ENCODE measurements at regions not wholly inside any gene's neighbourhood (a gene's known extent, or its start where the extent isn't known, plus 50 kb on each side); places are given as distances from the start of the nearest gene placed in this dataset.

DNA sequence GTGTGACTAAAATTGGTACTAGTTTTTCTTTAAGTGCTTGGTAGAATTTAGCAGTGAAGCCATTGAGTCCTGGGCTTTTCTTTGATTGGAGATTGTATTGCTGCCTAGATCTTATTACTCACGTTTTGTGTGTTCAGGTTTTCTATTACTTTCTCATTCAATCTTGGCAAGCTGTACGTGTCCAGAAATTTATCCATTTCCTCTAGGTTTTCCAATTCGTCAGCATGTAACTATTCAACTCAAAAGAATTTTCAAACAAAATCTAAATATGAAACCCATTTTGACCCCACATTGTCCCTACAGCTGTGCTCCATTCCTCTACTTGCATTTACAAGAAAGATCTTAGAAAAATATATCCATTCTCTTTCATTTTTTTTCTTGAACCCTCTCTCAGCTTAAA is 1613.4 kb upstream of the SEL1L start:
- no peak overlapping the region for H3K27ac ChIP-seq (ENCODE audit: low read depth in 1 of 2, low read length in 1 of 2)
- 68 to 80% methylated on average over 3 of the region's 3 CpGs for WGBS, 2 donors
- TF ChIP-seq, protein P1, sequence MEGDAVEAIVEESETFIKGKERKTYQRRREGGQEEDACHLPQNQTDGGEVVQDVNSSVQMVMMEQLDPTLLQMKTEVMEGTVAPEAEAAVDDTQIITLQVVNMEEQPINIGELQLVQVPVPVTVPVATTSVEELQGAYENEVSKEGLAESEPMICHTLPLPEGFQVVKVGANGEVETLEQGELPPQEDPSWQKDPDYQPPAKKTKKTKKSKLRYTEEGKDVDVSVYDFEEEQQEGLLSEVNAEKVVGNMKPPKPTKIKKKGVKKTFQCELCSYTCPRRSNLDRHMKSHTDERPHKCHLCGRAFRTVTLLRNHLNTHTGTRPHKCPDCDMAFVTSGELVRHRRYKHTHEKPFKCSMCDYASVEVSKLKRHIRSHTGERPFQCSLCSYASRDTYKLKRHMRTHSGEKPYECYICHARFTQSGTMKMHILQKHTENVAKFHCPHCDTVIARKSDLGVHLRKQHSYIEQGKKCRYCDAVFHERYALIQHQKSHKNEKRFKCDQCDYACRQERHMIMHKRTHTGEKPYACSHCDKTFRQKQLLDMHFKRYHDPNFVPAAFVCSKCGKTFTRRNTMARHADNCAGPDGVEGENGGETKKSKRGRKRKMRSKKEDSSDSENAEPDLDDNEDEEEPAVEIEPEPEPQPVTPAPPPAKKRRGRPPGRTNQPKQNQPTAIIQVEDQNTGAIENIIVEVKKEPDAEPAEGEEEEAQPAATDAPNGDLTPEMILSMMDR (IDR thresholded peaks at IDR 0.05; ENCODE audit: control extremely low read depth, extremely low read depth): no peak
- no peak for DNase-seq
- H3K9ac ChIP-seq (ENCODE audit: insufficient read depth in 1 of 2, low read length in 2 of 2): no peak overlapping the region
- no peaks in the 10 kb centered on the region for H3K27me3 ChIP-seq (ENCODE audit: control insufficient read depth in 3 of 3, insufficient read depth in 3 of 3, low read length in 2 of 3)
- H3K36me3 ChIP-seq (ENCODE audit: control insufficient read depth in 4 of 4, insufficient read depth in 4 of 4, low read length in 4 of 4): no peaks in the 10 kb centered on the region
- ATAC-seq (ENCODE audit: insufficient read depth, low FRiP score): no peak
- no peaks in the 10 kb centered on the region for H3K4me1 ChIP-seq (ENCODE audit: control insufficient read depth in 5 of 5, insufficient read depth in 5 of 5, low read length in 5 of 5)
- no peaks in the 10 kb centered on the region for H3K9me3 ChIP-seq (ENCODE audit: control insufficient read depth in 4 of 4, insufficient read depth in 3 of 4, low read length in 3 of 4)
- no peak overlapping the region for H3K4me3 ChIP-seq

DNA sequence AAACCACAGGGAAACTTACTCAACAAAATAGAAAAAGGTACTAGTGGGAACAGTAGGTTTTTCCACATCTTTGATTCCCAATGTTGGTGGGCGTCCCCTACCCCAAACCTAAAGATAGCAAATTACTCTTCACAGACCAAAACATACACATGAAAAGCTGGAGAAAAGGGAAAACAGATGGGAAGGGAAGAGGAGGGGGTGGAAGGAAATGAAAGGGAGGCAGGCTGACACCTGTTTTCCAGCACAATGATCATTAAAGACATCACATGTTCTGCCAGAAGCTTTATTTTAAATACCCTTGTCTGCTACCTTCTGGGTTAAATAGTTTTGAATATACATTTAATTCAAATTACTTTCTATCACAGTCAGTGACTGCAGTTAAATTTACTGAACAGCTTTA is 1617.9 kb upstream of the SEL1L start:
- WGBS, 2 donors: 71 to 81% methylated on average over 1 of the region's 1 CpG
- no peak overlapping the region for H3K9ac ChIP-seq (ENCODE audit: insufficient read depth in 1 of 2, low read length in 2 of 2)
- no peak overlapping the region for H3K27ac ChIP-seq (ENCODE audit: low read depth in 1 of 2, low read length in 1 of 2)
- DNase-seq: no peak
- H3K4me3 ChIP-seq: no peak overlapping the region
- ATAC-seq (ENCODE audit: insufficient read depth, low FRiP score): no peak
- no peaks in the 10 kb centered on the region for H3K27me3 ChIP-seq (ENCODE audit: control insufficient read depth in 3 of 3, insufficient read depth in 3 of 3, low read length in 2 of 3)
- H3K4me1 ChIP-seq (ENCODE audit: control insufficient read depth in 5 of 5, insufficient read depth in 5 of 5, low read length in 5 of 5): peaks cover 0 to 7% (median 0%) of the 10 kb centered on the region in 5 donors
- no peaks in the 10 kb centered on the region for H3K36me3 ChIP-seq (ENCODE audit: control insufficient read depth in 4 of 4, insufficient read depth in 4 of 4, low read length in 4 of 4)
- H3K9me3 ChIP-seq (ENCODE audit: control insufficient read depth in 4 of 4, insufficient read depth in 3 of 4, low read length in 3 of 4): no peaks in the 10 kb centered on the region
- TF ChIP-seq, protein P1 (IDR thresholded peaks at IDR 0.05; ENCODE audit: control extremely low read depth, extremely low read depth): no peak

DNA sequence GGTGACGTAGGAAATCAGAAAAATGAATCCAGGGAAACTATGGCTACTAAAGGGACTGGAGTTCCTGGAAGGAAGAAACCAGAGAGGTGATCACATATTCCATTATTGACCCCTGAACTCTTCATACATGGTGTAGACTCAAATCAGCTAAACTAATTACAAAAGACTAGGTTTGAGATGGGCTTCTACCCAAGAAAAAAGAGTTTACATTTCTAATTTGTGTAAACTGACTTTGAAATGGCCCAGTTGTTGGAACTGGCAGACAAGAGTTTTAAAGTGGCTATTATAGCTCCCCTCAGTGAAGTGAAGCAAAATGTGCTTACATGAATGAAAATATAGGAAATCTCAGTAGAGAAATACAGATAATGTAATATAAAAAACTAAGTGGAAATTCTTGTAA is 1619.4 kb upstream of the SEL1L start:
- H3K27ac ChIP-seq (ENCODE audit: low read depth in 1 of 2, low read length in 1 of 2): no peak overlapping the region
- H3K27me3 ChIP-seq (ENCODE audit: control insufficient read depth in 3 of 3, insufficient read depth in 3 of 3, low read length in 2 of 3): no peaks in the 10 kb centered on the region
- H3K4me1 ChIP-seq (ENCODE audit: control insufficient read depth in 5 of 5, insufficient read depth in 5 of 5, low read length in 5 of 5): peaks cover 0 to 7% (median 0%) of the 10 kb centered on the region in 5 donors
- TF ChIP-seq, protein P1 (IDR thresholded peaks at IDR 0.05; ENCODE audit: control extremely low read depth, extremely low read depth): no peak
- WGBS, 2 donors: 53 to 59% methylated on average over 1 of the region's 1 CpG
- peak; percentile 16 to 95 (median 94) for DNase-seq
- no peak overlapping the region for H3K4me3 ChIP-seq
- H3K36me3 ChIP-seq (ENCODE audit: control insufficient read depth in 4 of 4, insufficient read depth in 4 of 4, low read length in 4 of 4): no peaks in the 10 kb centered on the region
- no peak for ATAC-seq (ENCODE audit: insufficient read depth, low FRiP score)
- H3K9ac ChIP-seq (ENCODE audit: insufficient read depth in 1 of 2, low read length in 2 of 2): no peak overlapping the region
- no peaks in the 10 kb centered on the region for H3K9me3 ChIP-seq (ENCODE audit: control insufficient read depth in 4 of 4, insufficient read depth in 3 of 4, low read length in 3 of 4)

DNA sequence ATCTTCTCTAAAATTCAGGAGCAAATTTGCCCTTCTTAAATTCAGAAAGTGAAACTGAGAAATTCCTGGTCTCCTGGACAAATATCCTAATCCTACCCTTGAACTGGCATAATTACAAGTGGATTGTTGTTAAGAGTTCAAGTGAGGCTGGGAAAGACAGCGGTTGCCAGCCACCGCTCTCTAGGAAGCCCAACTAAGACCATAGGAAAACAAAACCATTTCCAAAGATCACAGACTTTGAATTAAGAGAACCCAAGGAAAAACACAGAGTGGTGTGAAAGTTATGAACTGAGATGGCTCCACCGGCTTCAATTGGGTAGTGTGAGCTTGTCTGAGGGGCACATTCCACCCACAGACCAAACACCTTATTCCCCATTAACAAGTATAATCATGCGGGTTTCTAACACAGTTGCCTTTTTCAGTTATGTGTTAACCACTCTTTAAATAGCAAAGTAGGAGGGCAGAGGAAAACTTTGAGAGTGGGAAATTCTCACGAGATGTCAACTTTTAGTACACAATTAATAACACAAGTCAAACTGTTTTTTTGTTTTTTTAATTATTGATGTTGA is 1628.8 kb upstream of the SEL1L start:
- 68 to 84% methylated on average over 5 of the region's 5 CpGs for WGBS, 2 donors
- DNase-seq: no peak
- peaks cover 0 to 6% (median 0%) of the 10 kb centered on the region in 5 donors for H3K4me1 ChIP-seq (ENCODE audit: control insufficient read depth in 5 of 5, insufficient read depth in 5 of 5, low read length in 5 of 5)
- no peak overlapping the region for H3K27ac ChIP-seq (ENCODE audit: low read depth in 1 of 2, low read length in 1 of 2)
- TF ChIP-seq, protein P1 (IDR thresholded peaks at IDR 0.05; ENCODE audit: control extremely low read depth, extremely low read depth): no peak
- H3K36me3 ChIP-seq (ENCODE audit: control insufficient read depth in 4 of 4, insufficient read depth in 4 of 4, low read length in 4 of 4): no peaks in the 10 kb centered on the region
- no peaks in the 10 kb centered on the region for H3K27me3 ChIP-seq (ENCODE audit: control insufficient read depth in 3 of 3, insufficient read depth in 3 of 3, low read length in 2 of 3)
- ATAC-seq (ENCODE audit: insufficient read depth, low FRiP score): no peak
- H3K9me3 ChIP-seq (ENCODE audit: control insufficient read depth in 4 of 4, insufficient read depth in 3 of 4, low read length in 3 of 4): no peaks in the 10 kb centered on the region
- H3K4me3 ChIP-seq: no peak overlapping the region
- H3K9ac ChIP-seq (ENCODE audit: insufficient read depth in 1 of 2, low read length in 2 of 2): no peak overlapping the region
